CD4-positive, alpha-beta T cell treated with Interleukin-1 beta for 1 hour (primary cell): ENCODE measurements at regions not wholly inside any gene's neighbourhood (a gene's known extent, or its start where the extent isn't known, plus 50 kb on each side); places are given as distances from the start of the nearest gene placed in this dataset.

Experiments
- DNase-seq, 2 donors: peaks; one replicate each; pipeline ENCODE4 v3.0.0-alpha.2; 2020 to 2022

DNA sequence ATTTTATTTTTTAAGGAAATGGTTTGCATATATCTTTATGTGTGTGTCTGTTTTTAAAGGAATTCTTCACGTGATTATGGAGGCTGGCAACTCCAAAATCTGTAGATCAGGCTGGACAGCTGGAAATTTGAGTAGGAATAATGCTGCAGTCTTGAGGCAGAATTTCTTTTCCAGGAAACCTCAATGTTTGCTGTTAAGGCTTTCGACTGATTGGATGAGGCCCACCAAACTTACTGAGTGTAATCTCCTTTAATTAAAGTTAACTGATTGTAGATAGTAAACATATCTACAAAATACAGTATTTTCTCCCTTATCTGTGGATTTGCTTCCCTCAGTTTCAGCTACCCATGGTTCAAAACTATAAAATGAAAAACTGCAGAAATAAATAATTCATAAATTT lies 883.1 kb downstream of the TTLL7 start:
- no peak for DNase-seq

DNA sequence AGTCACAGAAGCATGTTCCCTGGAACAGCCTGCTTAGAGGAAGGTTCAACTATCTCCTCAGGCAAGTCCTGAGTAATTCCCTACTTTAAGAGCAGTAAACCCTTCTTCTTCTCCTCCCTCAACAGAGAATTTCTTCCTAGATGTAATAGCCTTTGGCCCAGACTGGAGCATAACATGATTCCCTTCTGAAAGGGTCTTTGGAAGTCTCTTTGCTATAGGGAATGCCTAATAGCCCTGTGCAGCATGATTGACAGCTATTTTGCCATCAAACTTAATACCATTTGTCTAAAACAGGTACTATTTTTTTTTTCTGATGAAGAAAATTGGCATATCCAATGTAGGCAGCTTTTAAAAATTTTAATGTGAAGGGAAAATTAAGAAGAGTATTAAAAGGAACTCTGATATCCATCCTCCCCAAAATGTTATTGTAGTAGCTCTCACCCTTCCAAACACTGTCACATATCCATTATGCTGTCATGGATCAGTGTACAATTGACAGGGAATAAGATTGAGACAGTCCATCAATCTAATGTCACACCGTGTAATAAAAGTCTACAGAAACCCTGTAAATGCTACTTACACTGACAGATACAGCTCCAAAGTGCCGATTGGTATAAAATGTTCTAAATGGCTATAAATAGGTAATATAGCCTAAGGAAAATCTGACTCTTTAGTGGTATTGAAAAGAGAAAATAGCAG lies 884.6 kb downstream of the TTLL7 start:
- no peak for DNase-seq

GRCh38 chr1:83113652-83114051 lies 885.3 kb downstream of the TTLL7 start:
- no peak for DNase-seq

DNA sequence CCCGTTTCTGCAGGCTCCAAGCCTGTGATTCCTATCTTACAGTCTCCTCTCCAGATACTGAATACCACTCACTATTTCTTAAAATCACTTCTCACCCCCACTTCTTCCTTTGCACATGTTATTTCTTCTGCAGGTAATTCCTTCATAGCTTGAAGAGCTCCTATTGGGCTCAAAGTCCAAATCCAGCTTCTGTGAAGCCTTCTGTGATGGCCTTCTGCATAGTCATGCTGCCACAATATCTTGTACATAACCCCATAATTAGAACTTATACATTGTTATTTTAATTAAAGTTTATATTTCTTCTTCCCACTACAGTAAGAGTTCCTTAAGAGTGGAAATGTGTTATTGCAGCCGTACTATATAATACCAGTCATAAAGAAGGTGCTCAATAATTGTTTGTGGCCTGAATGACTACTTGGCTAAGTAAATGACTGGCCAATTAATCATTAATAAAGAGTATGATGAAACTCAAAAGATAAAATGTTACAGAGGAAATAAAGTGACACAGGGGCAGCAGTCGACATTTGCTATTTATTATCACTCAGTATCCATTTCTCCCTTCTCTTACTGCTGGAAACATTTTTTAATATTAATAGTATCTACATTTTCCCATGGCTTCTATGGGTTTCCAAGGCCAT lies 886.6 kb downstream of the TTLL7 start:
- no peak for DNase-seq

GRCh38 chr1:83110156-83110555 lies 888.8 kb downstream of the TTLL7 start:
- DNase-seq: no peak

- no peak for DNase-seq
Observed at GRCh38 chr1:83109692-83110091, 889.2 kb downstream of the TTLL7 start.

DNA sequence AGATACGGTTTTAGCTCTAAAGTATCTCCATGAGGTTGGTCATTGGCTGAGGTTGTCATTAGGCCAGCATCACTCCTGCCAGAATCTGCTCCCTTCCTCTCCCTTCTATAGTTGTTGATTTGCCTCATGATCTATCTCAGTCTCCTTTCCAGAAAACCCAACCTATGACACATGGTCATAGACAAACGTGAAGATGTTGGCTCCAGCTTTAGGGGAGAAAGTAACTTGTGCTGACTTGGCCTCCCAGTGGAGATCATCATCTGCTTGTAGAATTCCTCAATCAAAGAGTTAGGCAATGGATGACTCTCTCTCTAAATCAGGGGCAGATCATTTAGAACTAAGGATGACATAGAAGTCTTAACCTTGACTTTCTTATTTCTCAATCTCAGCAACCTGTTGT lies 894.4 kb downstream of the TTLL7 start:
- DNase-seq: no peak

DNA sequence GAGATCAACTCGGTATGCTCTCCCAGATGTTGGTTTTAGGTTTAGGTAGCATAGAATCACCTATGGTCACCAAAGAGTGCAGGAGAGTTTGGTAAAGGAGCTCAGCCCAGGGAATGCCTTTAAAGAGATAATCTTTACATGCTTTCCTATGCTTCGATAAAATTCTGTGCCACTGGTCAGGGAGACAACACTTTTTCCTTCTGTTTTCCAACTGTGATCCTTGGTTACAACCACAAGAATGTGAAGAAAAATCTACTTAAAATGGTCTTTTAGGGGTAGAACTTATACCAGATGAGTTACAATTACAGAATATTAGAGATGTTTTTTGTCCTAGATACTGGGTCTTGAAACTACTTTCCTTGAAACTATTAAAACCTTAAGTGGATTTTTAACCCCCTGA lies 895.6 kb downstream of the TTLL7 start:
- no peak for DNase-seq

DNA sequence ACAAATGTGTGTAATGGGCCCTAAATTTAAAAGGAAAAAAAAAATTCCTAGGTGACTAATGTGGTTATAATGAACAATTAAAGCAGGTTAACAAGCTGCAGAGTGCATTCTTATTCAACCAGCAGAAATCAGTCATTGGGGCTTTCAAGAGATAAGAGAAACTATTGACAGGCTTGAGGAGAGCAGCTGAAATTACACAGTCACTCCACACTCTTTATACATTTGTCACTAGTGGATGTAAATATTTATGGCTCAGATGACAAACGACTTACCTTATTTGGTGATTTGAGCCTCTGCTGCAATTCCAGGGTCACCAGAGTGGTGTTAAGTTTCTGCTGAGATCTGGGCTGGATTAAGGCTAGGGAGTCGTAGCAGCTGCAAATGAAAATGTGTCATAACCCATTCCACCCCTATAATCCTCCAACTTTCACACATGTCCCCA lies 896.3 kb downstream of the TTLL7 start:
- no peak for DNase-seq

GRCh38 chr1:83101406-83101805 lies 897.5 kb downstream of the TTLL7 start:
- no peak for DNase-seq

GRCh38 chr1:83100133-83100532 lies 898.8 kb downstream of the TTLL7 start:
- DNase-seq: no peak

DNA sequence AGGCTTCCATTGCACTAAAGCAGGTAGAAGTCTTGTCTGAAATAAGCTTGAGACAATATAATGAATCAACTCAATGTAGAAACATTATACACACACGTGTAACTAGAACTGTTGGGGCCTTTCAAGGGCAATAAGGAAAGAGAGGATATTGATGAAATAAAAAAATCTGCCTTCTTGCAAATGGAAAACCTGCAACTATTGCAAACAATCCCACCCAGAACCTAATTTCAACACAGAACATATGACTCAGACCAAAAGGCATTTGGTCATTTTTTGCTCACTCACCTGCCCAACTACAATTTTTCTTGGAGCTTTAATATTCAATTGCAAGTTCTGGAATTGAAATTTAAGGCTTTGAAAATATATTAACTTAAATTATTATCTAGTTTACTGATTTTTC lies 900.1 kb downstream of the TTLL7 start:
- no peak for DNase-seq

- no peak for DNase-seq
Observed at GRCh38 chr1:83098131-83098530, 900.8 kb downstream of the TTLL7 start.

DNA sequence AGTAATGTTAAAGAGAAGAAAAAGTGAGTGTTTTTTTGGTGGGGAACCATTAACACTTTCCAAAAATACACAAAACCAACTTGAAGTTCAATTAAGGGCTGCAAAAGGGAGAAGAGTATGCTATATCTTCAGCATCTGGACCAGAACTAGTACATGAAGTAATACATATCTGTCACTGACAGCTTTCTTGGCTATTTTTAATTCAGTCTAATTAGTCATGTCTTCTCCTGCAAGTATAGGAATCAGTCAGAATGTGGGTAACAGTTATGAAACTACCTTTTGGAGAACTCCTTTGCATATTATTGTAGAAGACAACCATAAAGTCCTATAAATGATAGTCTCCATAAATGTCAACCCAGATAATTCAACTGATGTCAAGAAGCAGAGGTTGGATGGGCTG lies 901.2 kb downstream of the TTLL7 start:
- DNase-seq: no peak

DNA sequence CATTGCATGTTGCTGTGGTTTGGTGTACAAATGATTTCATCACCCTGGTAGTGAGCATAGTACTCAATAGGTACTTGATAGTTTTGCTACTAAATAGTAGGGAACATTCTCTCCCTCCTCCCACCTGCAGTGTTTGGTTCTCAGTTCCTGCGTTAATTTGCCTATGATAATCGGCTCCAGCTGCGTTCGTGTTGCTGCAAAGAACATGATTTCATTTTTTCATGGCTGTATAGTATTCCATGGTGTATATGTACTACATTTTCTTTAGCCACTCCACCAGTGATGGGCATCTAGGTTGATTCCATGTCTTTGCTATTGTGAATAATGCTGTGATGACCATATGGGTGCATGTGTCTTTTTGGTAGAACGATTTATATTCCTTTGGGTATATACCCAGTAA lies 903.4 kb downstream of the TTLL7 start:
- no peak for DNase-seq

GRCh38 chr1:83090195-83090594 lies 908.7 kb downstream of the TTLL7 start:
- DNase-seq: no peak

- no peak for DNase-seq
Observed at GRCh38 chr1:83087851-83088250, 911.1 kb downstream of the TTLL7 start.

GRCh38 chr1:83086986-83087512 lies 911.9 kb downstream of the TTLL7 start:
- DNase-seq: no peak

DNA sequence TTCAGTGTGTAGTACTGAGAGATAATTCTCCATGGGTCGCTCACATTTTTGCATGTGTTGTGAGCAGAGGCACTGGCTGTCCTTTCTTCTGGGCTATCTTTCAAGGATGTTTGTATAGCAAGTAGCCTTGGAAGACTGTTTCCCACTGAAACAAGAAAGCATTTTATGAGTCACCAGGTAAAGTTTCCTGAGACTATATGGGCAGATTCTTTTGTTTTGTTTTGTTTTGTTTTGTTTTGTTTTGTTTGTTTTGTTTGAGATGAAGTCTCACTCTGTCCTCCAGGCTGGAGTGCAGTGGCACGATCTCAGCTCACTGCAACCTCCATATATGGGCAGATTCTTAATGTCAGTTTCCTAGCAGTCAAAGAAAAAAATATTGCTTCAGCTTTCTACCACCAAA lies 912.6 kb downstream of the TTLL7 start:
- no peak for DNase-seq

DNA sequence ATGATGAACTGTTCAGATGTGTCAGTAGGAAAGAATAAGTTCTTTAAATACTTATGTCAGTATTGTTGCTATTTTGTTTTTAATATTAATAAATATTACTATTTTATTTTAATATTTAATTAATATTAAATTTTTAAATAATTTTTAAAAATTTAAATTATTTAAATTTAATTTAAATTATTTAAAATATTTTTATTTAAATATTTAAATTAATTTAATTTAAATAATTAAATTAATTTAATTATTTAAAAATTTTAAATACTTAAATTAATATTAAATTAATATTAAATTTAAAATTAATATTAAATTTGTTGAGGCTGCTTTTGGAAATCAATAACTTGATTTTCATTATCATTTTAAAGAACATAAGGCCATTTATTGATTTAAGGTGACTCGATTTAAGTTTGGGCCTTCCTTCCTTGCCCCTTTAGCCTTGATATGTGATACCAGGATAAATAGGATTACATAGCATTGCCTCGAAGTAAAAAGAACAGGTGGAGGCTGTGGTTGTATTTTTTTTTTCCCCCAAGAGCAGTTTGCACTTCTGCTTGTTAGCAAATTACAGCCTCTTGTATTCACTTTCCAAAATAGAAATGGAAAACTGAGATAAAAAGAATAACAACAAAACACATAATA lies 915.2 kb downstream of the TTLL7 start:
- DNase-seq: no peak

GRCh38 chr1:83077411-83077810 lies 921.5 kb downstream of the TTLL7 start:
- DNase-seq: no peak

DNA sequence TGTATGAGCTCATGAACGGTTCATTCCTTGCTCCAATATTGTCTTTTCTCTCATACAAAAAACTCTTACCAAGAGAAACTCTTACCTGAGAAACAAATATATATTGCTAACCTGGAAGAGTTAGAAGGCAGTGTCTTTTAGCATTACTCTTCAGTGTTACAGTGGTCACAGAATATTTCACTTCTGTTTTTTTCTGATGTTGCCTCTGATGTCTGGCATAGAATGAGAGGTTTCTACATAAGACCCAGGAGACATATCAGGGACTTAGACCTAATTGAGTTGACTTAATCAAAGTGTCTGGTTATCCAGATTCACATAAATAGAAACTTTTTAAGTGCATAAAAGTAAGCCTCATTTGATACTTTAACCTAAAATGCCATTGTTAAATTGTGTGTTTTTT lies 923.8 kb downstream of the TTLL7 start:
- no peak for DNase-seq

DNA sequence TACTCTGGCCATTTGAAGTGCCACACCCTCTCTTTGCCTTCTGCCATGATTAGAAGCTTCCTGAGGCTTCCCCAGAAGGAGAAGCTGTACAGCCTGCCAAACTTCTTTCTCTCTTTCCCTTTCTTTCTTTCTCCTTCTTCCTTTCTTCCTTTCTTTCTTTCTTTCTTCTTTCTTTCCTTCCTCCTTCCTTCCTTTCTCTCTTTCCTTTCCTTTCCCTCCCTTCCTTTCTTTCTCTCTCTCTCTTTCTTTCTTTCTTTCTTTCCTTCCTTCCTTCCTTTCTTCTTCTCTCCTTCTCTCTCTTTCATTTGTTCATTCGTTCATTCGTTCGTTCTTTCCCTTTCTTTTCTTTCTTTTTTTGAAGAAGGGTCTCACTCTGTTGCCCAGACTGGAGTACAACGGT lies 931.0 kb downstream of the TTLL7 start:
- no peak for DNase-seq
